Tibial nerve (tissue), 4 donors: ENCODE measurements at regions not wholly inside any gene's neighbourhood (a gene's known extent, or its start where the extent isn't known, plus 50 kb on each side); places are given as distances from the start of the nearest gene placed in this dataset.

Experiments used
- CTCF ChIP-seq, 5 experiments: fragments of 200-600 bp in 3 of 5; fragments of 450-650 bp in 2 of 5; sonication (generic) in 3 of 5; IDR thresholded peaks; one replicate each; pipeline ENCODE4 v1.5.1; 2016 to 2019; ENCODE audit warnings: antibody characterized with exemption in 5 of 5, mild to moderate bottlenecking in 3 of 5, moderate library complexity in 2 of 5
- EP300 ChIP-seq, 2 donors: sonication (generic); formaldehyde crosslinking; IDR thresholded peaks; one replicate each; pipeline ENCODE4 v1.6.1; 2017; ENCODE audit warnings: antibody characterized with exemption in 2 of 2, mild to moderate bottlenecking in 1 of 2
- POLR2A ChIP-seq, 2 donors: fragments of 450-650 bp; IDR thresholded peaks; one replicate each; pipeline ENCODE4 v1.6.1; 2017; ENCODE audit warnings: antibody characterized with exemption in 2 of 2, mild to moderate bottlenecking in 2 of 2, moderate library complexity in 2 of 2

GRCh38 chr20:60589623-60590022 is 631.4 kb downstream of the CDH26 start:
- TF ChIP-seq POLR2A (IDR thresholded peaks at IDR 0.05), result no peak
- TF ChIP-seq CTCF (IDR thresholded peaks at IDR 0.05), result no peak
- no peak for TF ChIP-seq EP300 (IDR thresholded peaks at IDR 0.05)
